ENCODE measurements at regions not wholly inside any gene's neighbourhood (a gene's known extent, or its start where the extent isn't known, plus 50 kb on each side); places are given as distances from the start of the nearest gene placed in this dataset.

GRCh38 chr6:15996030-15996429, 132.9 kb upstream of the MYLIP start:
- Histone ChIP-seq H2AFZ (ENCODE audit: low read length) (no peak overlapping the region), H4K20me1 (ENCODE audit: low read length) (no peaks in the 10 kb centered on the region), H3F3A (ENCODE audit: low read length, unreplicated experiment) (no peaks in the 10 kb centered on the region), H3K79me2 (ENCODE audit: low read length) (no peaks in the 10 kb centered on the region), H3K4me2 (ENCODE audit: low read length) (no peak overlapping the region), H3K27me3 (ENCODE audit: low read length) (peaks cover 14% of the 10 kb centered on the region; the same call in 1 of the 2 replicates), H3K36me3 (ENCODE audit: low read depth, low read length) (no peaks in the 10 kb centered on the region), H3K4me1 (ENCODE audit: insufficient read depth, low read length) (peaks cover 15% of the 10 kb centered on the region), H3K9me2 (replicated peaks; ENCODE audit: low read length) (no peaks in the 10 kb centered on the region), H3K4me3 (ENCODE audit: low read length) (no peak overlapping the region), H3K9me3 (ENCODE audit: low read length) (no peaks in the 10 kb centered on the region), H3K27ac (ENCODE audit: low read length) (no peak overlapping the region), H3K9ac (ENCODE audit: low read length) (no peak overlapping the region)
- ChIA-PET POLR2A (ENCODE audit: unreplicated experiment) (no interaction called here), CTCF (no interaction called here)
- intact Hi-C loops (cut with micrococcal nuclease) = no loop called here
- BruUV-seq (replicated peaks) = no TSS peak
- peak; percentile 38 for DNase-seq
- TF ChIP-seq CTCF (conservative IDR thresholded peaks at IDR 0.05; ENCODE audit: low read depth, low read length) (no peak), EZH2phosphoT487 (IDR thresholded peaks at IDR 0.05; ENCODE audit: borderline replicate concordance, low read length) (no peak), EZH2 (IDR thresholded peaks at IDR 0.05; ENCODE audit: low read length, unreplicated experiment) (no peak)
- ATAC-seq = no peak

GRCh38 chr6:15995493-15995892, 133.4 kb upstream of the MYLIP start:
- intact Hi-C loops (cut with micrococcal nuclease) = no loop called here
- no peaks in the 10 kb centered on the region for H3K36me3 ChIP-seq (ENCODE audit: low read depth, low read length)
- H2AFZ ChIP-seq (ENCODE audit: low read length) = no peak overlapping the region; the same call in 1 of the 2 replicates
- no TSS peak for BruUV-seq (replicated peaks)
- no peak for DNase-seq
- H3K4me2 ChIP-seq (ENCODE audit: low read length) = no peak overlapping the region
- H3F3A ChIP-seq (ENCODE audit: low read length, unreplicated experiment) = no peaks in the 10 kb centered on the region
- no peak overlapping the region for H3K4me3 ChIP-seq (ENCODE audit: low read length)
- TF ChIP-seq EZH2 (IDR thresholded peaks at IDR 0.05; ENCODE audit: low read length, unreplicated experiment) = no peak
- no peak for TF ChIP-seq EZH2phosphoT487 (IDR thresholded peaks at IDR 0.05; ENCODE audit: borderline replicate concordance, low read length)
- TF ChIP-seq CTCF (conservative IDR thresholded peaks at IDR 0.05; ENCODE audit: low read depth, low read length) = no peak
- H3K9me3 ChIP-seq (ENCODE audit: low read length) = no peaks in the 10 kb centered on the region
- H3K4me1 ChIP-seq (ENCODE audit: insufficient read depth, low read length) = peaks cover 15% of the 10 kb centered on the region
- no peaks in the 10 kb centered on the region for H3K9me2 ChIP-seq (replicated peaks; ENCODE audit: low read length)
- CTCF ChIA-PET = no interaction called here
- H4K20me1 ChIP-seq (ENCODE audit: low read length) = no peaks in the 10 kb centered on the region
- no peak overlapping the region for H3K9ac ChIP-seq (ENCODE audit: low read length)
- H3K27ac ChIP-seq (ENCODE audit: low read length) = no peak overlapping the region
- H3K27me3 ChIP-seq (ENCODE audit: low read length) = peaks cover 14% of the 10 kb centered on the region; the same call in 1 of the 2 replicates
- H3K79me2 ChIP-seq (ENCODE audit: low read length) = no peaks in the 10 kb centered on the region
- ATAC-seq = no peak
- POLR2A ChIA-PET (ENCODE audit: unreplicated experiment) = no interaction called here

GRCh38 chr6:15994814-15995459, 133.9 kb upstream of the MYLIP start:
- no peaks in the 10 kb centered on the region for H3K9me3 ChIP-seq (ENCODE audit: low read length)
- no peak for ATAC-seq
- no peak overlapping the region for H3K9ac ChIP-seq (ENCODE audit: low read length)
- no peaks in the 10 kb centered on the region for H3K36me3 ChIP-seq (ENCODE audit: low read depth, low read length)
- peaks cover 15% of the 10 kb centered on the region for H3K4me1 ChIP-seq (ENCODE audit: insufficient read depth, low read length)
- intact Hi-C loops (cut with micrococcal nuclease) = no loop called here
- no peak overlapping the region for H3K4me3 ChIP-seq (ENCODE audit: low read length)
- H2AFZ ChIP-seq (ENCODE audit: low read length) = peak overlapping the region; percentile 13; the same call in 1 of the 2 replicates
- no peak for TF ChIP-seq EZH2phosphoT487 (IDR thresholded peaks at IDR 0.05; ENCODE audit: borderline replicate concordance, low read length)
- TF ChIP-seq EZH2 (IDR thresholded peaks at IDR 0.05; ENCODE audit: low read length, unreplicated experiment) = no peak
- no peak for TF ChIP-seq CTCF (conservative IDR thresholded peaks at IDR 0.05; ENCODE audit: low read depth, low read length)
- H4K20me1 ChIP-seq (ENCODE audit: low read length) = no peaks in the 10 kb centered on the region
- H3K27me3 ChIP-seq (ENCODE audit: low read length) = peaks cover 14% of the 10 kb centered on the region; the same call in 1 of the 2 replicates
- no peak overlapping the region for H3K27ac ChIP-seq (ENCODE audit: low read length)
- no peaks in the 10 kb centered on the region for H3K9me2 ChIP-seq (replicated peaks; ENCODE audit: low read length)
- ChIA-PET CTCF (no interaction called here), POLR2A (ENCODE audit: unreplicated experiment) (no interaction called here)
- DNase-seq = peak; percentile 14
- no peak overlapping the region for H3K4me2 ChIP-seq (ENCODE audit: low read length)
- BruUV-seq (replicated peaks) = no TSS peak
- no peaks in the 10 kb centered on the region for H3F3A ChIP-seq (ENCODE audit: low read length, unreplicated experiment)
- no peaks in the 10 kb centered on the region for H3K79me2 ChIP-seq (ENCODE audit: low read length)
